Astrocyte (in vitro differentiated cells and primary cell): ENCODE measurements at regions not wholly inside any gene's neighbourhood (a gene's known extent, or its start where the extent isn't known, plus 50 kb on each side); places are given as distances from the start of the nearest gene placed in this dataset.

Experiments used
- DNase-seq: peaks from one replicate; pipeline ENCODE4 v3.0.0-alpha.2; 2010; ENCODE audit warnings: low read depth
- FAIRE-seq: peaks from 2 replicates; lab custom pipeline; 2011; peaks lifted over from hg19 to GRCh38; lab: Jason Lieb, UNC
- H2AFZ ChIP-seq: 2 replicates; pipeline ENCODE4 v1.6.0; 2012; ENCODE audit warnings: low read depth, low read length, inconsistent platforms
- H3K27ac ChIP-seq: 2 replicates; pipeline ENCODE4 v1.5.1; 2011; ENCODE audit warnings: low read depth, low read length, inconsistent platforms
- H3K27me3 ChIP-seq: 2 replicates; pipeline ENCODE4 v1.6.0; 2011; ENCODE audit warnings: low read length, inconsistent platforms; ENCODE audit not compliant: insufficient read depth
- H3K36me3 ChIP-seq: 2 replicates; pipeline ENCODE4 v1.5.1; 2011; ENCODE audit warnings: low read length, inconsistent platforms; ENCODE audit not compliant: insufficient read depth
- H3K4me1 ChIP-seq: 2 replicates; pipeline ENCODE4 v1.5.1; 2011; ENCODE audit warnings: low read length, inconsistent platforms; ENCODE audit not compliant: insufficient read depth
- H3K4me2 ChIP-seq: 2 replicates; pipeline ENCODE4 v1.6.0; 2012; ENCODE audit warnings: low read length, inconsistent platforms
- H3K4me3 ChIP-seq: 2 replicates; pipeline ENCODE4 v1.5.1; 2011; ENCODE audit warnings: low read depth, mild to moderate bottlenecking, low read length, inconsistent platforms; ENCODE audit not compliant: insufficient read depth
- H3K79me2 ChIP-seq: 2 replicates; pipeline ENCODE4 v1.6.0; 2012; ENCODE audit warnings: mild to moderate bottlenecking, low read length, inconsistent platforms; ENCODE audit not compliant: insufficient read depth
- H3K9ac ChIP-seq: 2 replicates; pipeline ENCODE4 v1.6.0; 2012; ENCODE audit warnings: mild to moderate bottlenecking, low read length, inconsistent platforms
- H3K9me3 ChIP-seq: 2 replicates; pipeline ENCODE4 v1.5.1; 2012; ENCODE audit warnings: low read depth, mild to moderate bottlenecking, low read length, inconsistent platforms; ENCODE audit not compliant: insufficient read depth
- H4K20me1 ChIP-seq: 2 replicates; pipeline ENCODE4 v1.6.0; 2012; ENCODE audit warnings: low read length, inconsistent platforms; ENCODE audit not compliant: insufficient read depth
- H3K27ac Mint-ChIP-seq: one replicate; pipeline ENCODE4 v1.8.0; 2021; ENCODE audit warnings: mild to moderate bottlenecking, mixed read lengths; ENCODE audit not compliant: unreplicated experiment
- H3K27me3 Mint-ChIP-seq: one replicate; pipeline ENCODE4 v1.8.0; 2021; ENCODE audit warnings: low read depth, mixed read lengths; ENCODE audit not compliant: unreplicated experiment
- H3K36me3 Mint-ChIP-seq: one replicate; pipeline ENCODE4 v1.8.0; 2021; ENCODE audit warnings: low read depth, mixed read lengths; ENCODE audit not compliant: unreplicated experiment
- H3K4me1 Mint-ChIP-seq: one replicate; pipeline ENCODE4 v1.8.0; 2021; ENCODE audit warnings: low read depth, mixed read lengths; ENCODE audit not compliant: unreplicated experiment
- H3K4me3 Mint-ChIP-seq: one replicate; pipeline ENCODE4 v1.8.0; 2021; ENCODE audit warnings: mild to moderate bottlenecking, moderate library complexity, mixed read lengths; ENCODE audit not compliant: unreplicated experiment
- H3K9me3 Mint-ChIP-seq: one replicate; pipeline ENCODE4 v1.8.0; 2021; ENCODE audit warnings: mild to moderate bottlenecking, mixed read lengths; ENCODE audit not compliant: unreplicated experiment
- CTCF ChIP-seq: IDR thresholded peaks from 2 replicates; pipeline ENCODE4 v1.5.1; 2011; ENCODE audit warnings: low read depth, mild to moderate bottlenecking, inconsistent platforms, low read length, moderate library complexity; ENCODE audit not compliant: insufficient read depth
- EZH2 ChIP-seq: IDR thresholded peaks from 2 replicates; pipeline ENCODE4 v1.6.1; 2012; ENCODE audit warnings: mild to moderate bottlenecking, low read length, inconsistent platforms; ENCODE audit not compliant: insufficient read depth

GRCh38 chr12:131536766-131537165 is 174.1 kb upstream of the SFSWAP start:
- no peak overlapping the region for H3K4me2 ChIP-seq
- H4K20me1 ChIP-seq, result no peaks in the 10 kb centered on the region
- H3K27ac Mint-ChIP-seq, result no peak overlapping the region
- DNase-seq, result no peak
- no peak overlapping the region for H2AFZ ChIP-seq
- H3K27ac ChIP-seq, result no peak overlapping the region
- no peak overlapping the region for H3K4me3 Mint-ChIP-seq
- H3K4me1 ChIP-seq, result no peaks in the 10 kb centered on the region
- no peaks in the 10 kb centered on the region for H3K79me2 ChIP-seq
- no peak overlapping the region for H3K9ac ChIP-seq
- TF ChIP-seq EZH2 (no peak), CTCF (no peak)
- no peaks in the 10 kb centered on the region for H3K9me3 Mint-ChIP-seq
- no peaks in the 10 kb centered on the region for H3K36me3 ChIP-seq
- peaks cover 10% of the 10 kb centered on the region for H3K9me3 ChIP-seq
- no peak for FAIRE-seq
- H3K36me3 Mint-ChIP-seq, result no peaks in the 10 kb centered on the region
- H3K4me3 ChIP-seq, result no peak overlapping the region
- H3K27me3 Mint-ChIP-seq, result peaks cover 25% of the 10 kb centered on the region
- H3K27me3 ChIP-seq, result no peaks in the 10 kb centered on the region
- no peaks in the 10 kb centered on the region for H3K4me1 Mint-ChIP-seq

- H4K20me1 ChIP-seq, result no peaks in the 10 kb centered on the region
Measured at GRCh38 chr12:131537267-131537958, 173.5 kb upstream of the SFSWAP start.

More at GRCh38 chr12:131537267-131537958, 173.5 kb upstream of the SFSWAP start:
- Histone ChIP-seq H3K27ac (no peak overlapping the region), H3K4me1 (no peaks in the 10 kb centered on the region), H3K4me3 (no peak overlapping the region), H3K4me2 (no peak overlapping the region), H3K27me3 (no peaks in the 10 kb centered on the region), H3K79me2 (no peaks in the 10 kb centered on the region), H3K36me3 (no peaks in the 10 kb centered on the region), H3K9me3 (peaks cover 10% of the 10 kb centered on the region), H3K9ac (no peak overlapping the region), H2AFZ (no peak overlapping the region)
- H3K4me1 Mint-ChIP-seq, result no peaks in the 10 kb centered on the region
- no peak overlapping the region for H3K4me3 Mint-ChIP-seq
- TF ChIP-seq EZH2 (no peak), CTCF (no peak)
- DNase-seq (no peak), FAIRE-seq (no peak)
- H3K9me3 Mint-ChIP-seq, result no peaks in the 10 kb centered on the region
- no peaks in the 10 kb centered on the region for H3K36me3 Mint-ChIP-seq
- peaks cover 18% of the 10 kb centered on the region for H3K27me3 Mint-ChIP-seq
- H3K27ac Mint-ChIP-seq, result no peak overlapping the region
